ENCODE measurements at regions not wholly inside any gene's neighbourhood (a gene's known extent, or its start where the extent isn't known, plus 50 kb on each side); places are given as distances from the start of the nearest gene placed in this dataset.
A peak's percentile ranks its signal among the peaks of the same experiment; 100 is the strongest.

DNA sequence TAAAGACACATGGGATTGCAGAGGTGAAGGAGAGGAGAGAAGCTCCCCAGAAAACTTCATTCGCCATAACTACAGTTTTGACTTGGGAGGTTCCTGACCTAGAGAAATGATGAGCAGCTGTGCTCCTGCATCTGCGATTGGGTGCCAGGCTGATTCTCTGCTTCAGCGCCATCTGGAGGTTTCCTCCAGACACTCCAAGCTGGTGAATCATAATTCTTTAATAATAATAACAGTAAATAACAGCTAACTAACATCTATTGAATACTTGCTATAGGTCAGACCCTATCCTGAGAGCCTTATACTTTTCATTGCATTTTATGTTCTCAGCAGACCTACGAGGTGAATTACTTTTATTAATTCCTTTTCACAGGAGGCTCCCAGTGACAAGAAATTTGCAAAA lies 575.8 kb downstream of the TOX3 start:
- Mint-ChIP-seq H3K36me3 (ENCODE audit: insufficient read depth) (no peaks in the 10 kb centered on the region), H3K4me1 (ENCODE audit: low read depth) (peaks cover 2% of the 10 kb centered on the region), H3K27me3 (peaks cover 51% of the 10 kb centered on the region), H3K9me3 (ENCODE audit: low read depth) (no peaks in the 10 kb centered on the region), H3K4me3 (ENCODE audit: low read depth) (no peak overlapping the region), H3K27ac (no peak overlapping the region)
- TF ChIP-seq, protein P1, sequence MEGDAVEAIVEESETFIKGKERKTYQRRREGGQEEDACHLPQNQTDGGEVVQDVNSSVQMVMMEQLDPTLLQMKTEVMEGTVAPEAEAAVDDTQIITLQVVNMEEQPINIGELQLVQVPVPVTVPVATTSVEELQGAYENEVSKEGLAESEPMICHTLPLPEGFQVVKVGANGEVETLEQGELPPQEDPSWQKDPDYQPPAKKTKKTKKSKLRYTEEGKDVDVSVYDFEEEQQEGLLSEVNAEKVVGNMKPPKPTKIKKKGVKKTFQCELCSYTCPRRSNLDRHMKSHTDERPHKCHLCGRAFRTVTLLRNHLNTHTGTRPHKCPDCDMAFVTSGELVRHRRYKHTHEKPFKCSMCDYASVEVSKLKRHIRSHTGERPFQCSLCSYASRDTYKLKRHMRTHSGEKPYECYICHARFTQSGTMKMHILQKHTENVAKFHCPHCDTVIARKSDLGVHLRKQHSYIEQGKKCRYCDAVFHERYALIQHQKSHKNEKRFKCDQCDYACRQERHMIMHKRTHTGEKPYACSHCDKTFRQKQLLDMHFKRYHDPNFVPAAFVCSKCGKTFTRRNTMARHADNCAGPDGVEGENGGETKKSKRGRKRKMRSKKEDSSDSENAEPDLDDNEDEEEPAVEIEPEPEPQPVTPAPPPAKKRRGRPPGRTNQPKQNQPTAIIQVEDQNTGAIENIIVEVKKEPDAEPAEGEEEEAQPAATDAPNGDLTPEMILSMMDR (IDR thresholded peaks at IDR 0.05; ENCODE audit: unreplicated experiment) = peak; percentile 69
- DNase-seq (ENCODE audit: low spot score, unreplicated experiment) = no peak

DNA sequence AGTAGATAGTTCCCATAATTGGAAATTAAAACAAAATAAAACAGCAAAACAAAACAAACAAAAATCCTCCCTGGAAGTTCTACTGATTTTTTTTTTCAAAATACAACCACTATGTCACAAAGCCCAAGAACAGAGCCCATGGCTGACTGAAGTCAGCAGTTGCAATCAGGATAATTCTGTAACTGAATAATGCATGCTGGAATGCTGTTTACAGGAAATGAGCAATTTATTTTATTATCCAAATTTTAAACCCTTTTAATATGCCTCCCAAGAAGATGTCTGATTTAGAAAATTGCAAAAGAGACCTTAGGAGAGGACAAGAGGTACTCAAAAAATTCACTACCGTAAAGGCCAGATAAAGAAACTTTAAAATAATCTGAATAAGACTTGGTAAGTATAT lies 578.2 kb downstream of the TOX3 start:
- no peak overlapping the region for H3K27ac Mint-ChIP-seq
- H3K4me1 Mint-ChIP-seq (ENCODE audit: low read depth) = peaks cover 2% of the 10 kb centered on the region
- no peaks in the 10 kb centered on the region for H3K9me3 Mint-ChIP-seq (ENCODE audit: low read depth)
- TF ChIP-seq, protein P1 (IDR thresholded peaks at IDR 0.05; ENCODE audit: unreplicated experiment) = no peak
- H3K4me3 Mint-ChIP-seq (ENCODE audit: low read depth) = no peak overlapping the region
- DNase-seq (ENCODE audit: low spot score, unreplicated experiment) = no peak
- peaks cover 63% of the 10 kb centered on the region for H3K27me3 Mint-ChIP-seq
- no peaks in the 10 kb centered on the region for H3K36me3 Mint-ChIP-seq (ENCODE audit: insufficient read depth)

DNA sequence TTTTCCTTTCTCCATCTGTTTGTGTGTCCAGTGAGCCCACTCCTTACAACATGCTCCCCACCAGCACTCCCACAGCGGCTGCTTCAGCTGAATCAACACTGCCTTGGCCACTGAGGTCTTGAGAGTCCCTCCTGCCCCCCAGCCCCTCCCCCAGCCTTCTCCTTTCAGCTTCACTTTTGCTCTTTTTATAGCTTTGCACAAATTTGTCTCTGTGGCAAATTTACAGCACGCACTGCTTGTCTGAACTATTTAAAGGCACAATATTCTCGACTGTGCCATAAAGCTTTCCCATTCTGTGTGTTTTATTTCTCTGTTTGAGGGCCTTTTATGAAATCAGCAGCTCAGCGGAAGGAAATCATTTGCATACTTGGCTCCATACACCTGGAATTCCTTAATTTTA lies 579.3 kb downstream of the TOX3 start:
- H3K27me3 Mint-ChIP-seq = peaks cover 64% of the 10 kb centered on the region
- H3K9me3 Mint-ChIP-seq (ENCODE audit: low read depth) = no peaks in the 10 kb centered on the region
- TF ChIP-seq, protein P1 (IDR thresholded peaks at IDR 0.05; ENCODE audit: unreplicated experiment) = no peak
- H3K4me1 Mint-ChIP-seq (ENCODE audit: low read depth) = peaks cover 2% of the 10 kb centered on the region
- no peak for DNase-seq (ENCODE audit: low spot score, unreplicated experiment)
- no peak overlapping the region for H3K27ac Mint-ChIP-seq
- no peak overlapping the region for H3K4me3 Mint-ChIP-seq (ENCODE audit: low read depth)
- no peaks in the 10 kb centered on the region for H3K36me3 Mint-ChIP-seq (ENCODE audit: insufficient read depth)

DNA sequence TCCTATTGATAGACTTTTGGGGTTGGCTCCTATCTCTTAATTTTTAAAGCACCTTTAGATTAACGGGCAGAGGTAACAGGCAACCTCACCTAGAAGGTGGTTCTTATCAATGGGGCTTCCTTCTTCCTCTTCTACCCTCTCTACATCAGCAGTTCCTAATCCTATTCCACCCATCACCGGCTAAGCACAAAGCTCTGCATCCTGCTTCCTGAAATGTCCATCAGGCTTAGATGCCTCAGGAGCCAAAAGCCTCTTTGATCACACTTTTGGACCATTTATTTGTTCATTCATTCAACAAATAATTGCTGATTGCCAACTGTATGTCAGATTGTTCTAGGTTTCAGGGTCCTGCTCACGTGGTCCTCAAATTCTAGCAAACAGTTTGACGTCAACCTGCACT lies 586.0 kb downstream of the TOX3 start:
- DNase-seq (ENCODE audit: low spot score, unreplicated experiment) = no peak
- TF ChIP-seq, protein P1 (IDR thresholded peaks at IDR 0.05; ENCODE audit: unreplicated experiment) = no peak

DNA sequence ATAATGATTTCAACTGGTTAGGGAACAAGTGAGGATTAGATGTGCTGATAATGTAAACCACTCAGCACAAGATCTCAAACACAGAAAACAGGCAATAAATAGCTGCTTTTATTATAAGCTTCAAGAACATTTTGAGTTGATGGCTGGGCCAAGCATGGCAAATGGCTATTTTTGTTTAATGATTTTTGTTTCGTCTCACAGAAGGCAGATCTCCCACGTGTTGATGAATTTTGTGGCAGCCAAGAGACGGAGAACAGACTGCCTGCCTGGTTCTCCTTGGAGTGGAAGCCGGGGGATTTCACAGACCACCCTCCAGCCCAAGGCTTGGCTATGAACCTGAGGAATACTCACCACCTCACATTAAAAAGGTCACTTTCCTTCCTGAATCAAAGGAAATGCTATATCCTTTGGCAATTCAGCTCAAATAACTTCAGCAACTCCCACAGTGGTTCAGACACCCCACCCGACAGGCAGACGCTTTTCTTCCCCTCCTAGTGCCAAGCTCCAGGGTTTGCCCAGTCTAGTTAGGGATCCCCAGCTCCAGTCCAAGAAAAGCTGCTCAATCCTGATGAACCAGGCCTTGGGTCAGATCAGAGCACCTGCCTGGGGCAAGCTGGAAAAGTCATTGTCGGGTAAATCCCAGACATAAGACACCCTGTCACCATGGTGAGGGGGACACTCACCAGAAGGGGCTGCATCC lies 593.5 kb downstream of the TOX3 start:
- TF ChIP-seq, protein P1 (IDR thresholded peaks at IDR 0.05; ENCODE audit: unreplicated experiment) = no peak
- Mint-ChIP-seq H3K4me1 (ENCODE audit: low read depth) (peaks cover 42% of the 10 kb centered on the region), H3K4me3 (ENCODE audit: low read depth) (no peak overlapping the region), H3K36me3 (ENCODE audit: insufficient read depth) (no peaks in the 10 kb centered on the region), H3K9me3 (ENCODE audit: low read depth) (no peaks in the 10 kb centered on the region), H3K27ac (no peak overlapping the region), H3K27me3 (peaks cover 17% of the 10 kb centered on the region)
- DNase-seq (ENCODE audit: low spot score, unreplicated experiment) = no peak

More for the DNA sequence above, 586.0 kb downstream of the TOX3 start:
- H3K27me3 Mint-ChIP-seq = peaks cover 60% of the 10 kb centered on the region
- no peak overlapping the region for H3K4me3 Mint-ChIP-seq (ENCODE audit: low read depth)
- H3K27ac Mint-ChIP-seq = no peak overlapping the region
- H3K4me1 Mint-ChIP-seq (ENCODE audit: low read depth) = no peaks in the 10 kb centered on the region
- H3K36me3 Mint-ChIP-seq (ENCODE audit: insufficient read depth) = no peaks in the 10 kb centered on the region
- no peaks in the 10 kb centered on the region for H3K9me3 Mint-ChIP-seq (ENCODE audit: low read depth)
